HL-60 (cell line): ENCODE measurements at regions not wholly inside any gene's neighbourhood (a gene's known extent, or its start where the extent isn't known, plus 50 kb on each side); places are given as distances from the start of the nearest gene placed in this dataset.

ENCODE experiments used
- CTCF ChIP-seq: IDR thresholded peaks from one replicate; pipeline ENCODE4 v1.5.1; 2011; ENCODE audit warnings: low read length, control low read depth, inconsistent platforms; ENCODE audit not compliant: insufficient read depth
- POLR2AphosphoS5 ChIP-seq: IDR thresholded peaks from 2 replicates; pipeline ENCODE4 v1.6.1; 2012; ENCODE audit warnings: low read depth

- TF ChIP-seq CTCF (no peak), POLR2AphosphoS5 (no peak)
These were observed 321.4 kb downstream of the AJAP1 start for GRCh38 chr1:4975856-4976255.
